HG02938 (cell line): ENCODE measurements at regions not wholly inside any gene's neighbourhood (a gene's known extent, or its start where the extent isn't known, plus 50 kb on each side); places are given as distances from the start of the nearest gene placed in this dataset.

Experiments used
- ATAC-seq: cut with Tn5 transposase; IDR thresholded peaks from one replicate; pipeline ENCODE4 v1.9.1; 2021; ENCODE audit warnings: mild to moderate bottlenecking, moderate library complexity; ENCODE audit not compliant: unreplicated experiment

- no peak for ATAC-seq
Measured at GRCh38 chr12:4056910-4057845, 184.0 kb upstream of the PARP11 start.

DNA sequence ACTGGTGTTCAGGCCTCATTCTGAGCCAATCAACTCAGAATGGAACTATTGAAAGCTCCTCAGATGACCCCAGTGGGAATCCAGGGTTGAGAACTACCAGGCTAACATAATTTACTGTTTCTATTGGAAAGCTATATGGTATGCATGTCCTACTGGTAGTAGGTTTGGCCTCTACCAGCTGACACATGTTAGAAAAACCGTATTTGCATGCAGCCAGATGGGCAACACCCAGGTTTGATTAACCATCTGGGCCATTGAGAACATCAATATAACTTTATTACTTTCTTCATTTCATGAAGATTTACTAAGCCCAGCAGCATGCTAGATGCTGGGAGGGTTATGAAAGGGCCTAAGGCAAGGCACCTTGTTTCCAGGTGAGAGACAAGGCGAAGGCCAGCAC is 181.4 kb upstream of the PARP11 start:
- ATAC-seq, result no peak

GRCh38 chr12:4052691-4053090 is 179.5 kb upstream of the PARP11 start:
- ATAC-seq, result no peak

GRCh38 chr12:4051596-4051995 is 178.4 kb upstream of the PARP11 start:
- ATAC-seq, result no peak

- no peak for ATAC-seq
Measured at GRCh38 chr12:4050340-4050739, 177.1 kb upstream of the PARP11 start.

- ATAC-seq, result no peak
Measured at GRCh38 chr12:4049298-4050080, 176.3 kb upstream of the PARP11 start.

- ATAC-seq, result no peak
Measured at GRCh38 chr12:4047421-4047820, 174.2 kb upstream of the PARP11 start.

- no peak for ATAC-seq
Measured at GRCh38 chr12:4046495-4046840, 173.3 kb upstream of the PARP11 start.

GRCh38 chr12:4045786-4046494 is 172.7 kb upstream of the PARP11 start:
- no peak for ATAC-seq

DNA sequence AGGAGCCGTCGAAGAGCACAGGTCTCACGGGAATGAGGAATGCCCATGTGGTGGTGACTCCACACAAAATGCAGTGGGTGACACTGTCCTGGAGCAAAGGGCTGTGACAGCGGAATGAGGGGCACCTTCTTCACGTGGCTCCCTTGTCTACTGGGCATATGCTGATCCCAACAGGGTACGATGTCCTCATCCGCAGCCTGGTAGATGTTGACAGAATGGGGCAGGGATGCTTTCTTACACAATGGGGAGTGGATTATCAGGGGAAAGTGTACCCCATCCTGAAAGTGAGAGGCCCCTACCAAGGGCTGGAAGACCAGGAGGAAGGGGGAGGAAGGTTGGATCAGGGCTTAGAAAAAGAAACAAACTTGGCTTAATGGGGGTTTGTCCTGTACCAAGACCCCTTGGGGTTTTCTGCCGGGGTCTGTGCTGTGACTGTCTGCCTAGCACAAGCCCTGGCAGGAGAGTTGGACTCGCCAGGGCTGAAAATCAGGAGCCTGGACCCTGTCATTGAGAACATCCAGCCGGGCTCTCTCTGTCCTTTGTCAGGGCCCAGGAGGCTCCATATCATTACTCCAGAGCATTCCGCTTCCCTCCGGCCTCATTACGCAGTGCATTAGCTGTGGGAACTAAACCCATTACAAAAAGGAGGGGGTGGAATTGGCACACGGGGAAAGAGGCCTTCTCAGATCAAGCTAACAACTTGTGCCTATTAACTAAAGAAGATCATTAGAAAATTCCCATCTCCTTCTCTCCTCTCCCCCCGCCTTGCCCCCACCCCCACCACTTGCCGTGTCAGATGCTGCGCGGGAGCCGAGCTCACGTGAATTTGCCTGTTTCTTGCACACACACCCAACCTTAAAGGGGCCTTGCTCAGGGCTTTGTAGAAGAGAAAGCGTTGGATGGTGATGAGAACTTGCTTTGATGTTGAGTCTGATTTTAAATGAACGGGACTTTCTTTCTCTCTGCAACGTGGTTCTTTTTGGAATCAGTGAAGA is 171.8 kb upstream of the PARP11 start:
- ATAC-seq, result no peak

- no peak for ATAC-seq
Measured at GRCh38 chr12:4044101-4044500, 170.9 kb upstream of the PARP11 start.

DNA sequence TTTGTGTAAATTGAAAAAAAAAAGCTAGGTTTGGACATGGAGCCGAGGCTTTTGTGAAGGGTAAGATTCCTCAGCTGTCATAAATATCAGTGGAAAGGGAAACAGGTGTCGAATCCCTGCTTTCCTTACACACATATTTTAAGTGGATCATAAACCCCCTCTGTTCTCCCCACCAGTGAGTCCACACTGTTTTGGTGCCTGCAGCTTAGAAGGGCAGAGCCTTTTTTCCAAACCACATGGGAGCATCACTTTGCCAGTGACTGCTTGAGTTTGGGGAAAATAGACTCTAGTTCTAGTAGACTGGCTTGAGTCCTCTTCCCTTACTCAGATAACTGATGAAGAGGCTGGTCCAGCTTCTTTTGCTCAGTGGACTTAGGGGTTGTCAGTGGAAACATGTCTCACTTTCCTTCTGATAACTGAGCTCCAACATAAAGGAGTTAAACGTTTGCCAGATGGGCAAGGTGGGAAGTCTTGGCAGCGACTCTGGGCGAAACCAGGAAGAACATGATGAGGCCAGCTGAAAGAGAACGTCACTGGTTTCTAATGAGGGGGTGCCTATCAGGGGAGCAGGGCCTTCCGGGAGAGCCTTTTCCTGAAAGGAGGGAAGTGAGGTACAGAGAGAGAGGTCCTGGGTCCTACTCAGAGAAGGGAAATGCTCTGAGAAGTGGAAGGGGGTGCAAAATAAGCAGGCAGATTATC is 168.1 kb upstream of the PARP11 start:
- no peak for ATAC-seq

GRCh38 chr12:4039931-4040330 is 166.7 kb upstream of the PARP11 start:
- no peak for ATAC-seq

DNA sequence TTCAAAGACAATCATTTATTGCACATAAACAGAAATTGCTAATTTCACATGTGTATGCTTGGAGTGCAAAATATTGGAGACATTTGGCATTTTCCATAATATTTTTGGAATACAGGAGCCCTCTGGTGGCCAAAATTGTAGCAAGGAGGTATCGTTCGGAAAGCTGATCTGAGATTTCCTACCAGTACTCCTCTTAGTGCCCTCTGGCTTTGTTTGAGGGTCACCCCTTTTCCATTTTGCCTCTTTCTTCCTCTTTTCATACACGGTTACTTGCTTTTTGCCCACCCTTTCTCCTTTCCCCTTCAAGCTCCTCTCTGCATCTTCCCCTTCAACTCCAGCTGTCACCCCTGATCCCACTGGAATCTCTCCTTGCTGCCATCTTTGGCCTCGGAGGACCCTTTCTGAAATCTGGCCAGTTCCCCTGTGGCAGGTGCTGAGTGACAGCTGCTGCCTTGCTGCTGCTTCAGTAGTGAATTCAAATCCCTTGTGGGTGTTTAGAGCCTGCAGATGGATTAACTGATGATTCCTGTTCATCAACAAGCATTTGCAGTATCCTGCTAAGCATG is 164.6 kb upstream of the PARP11 start:
- ATAC-seq, result no peak

DNA sequence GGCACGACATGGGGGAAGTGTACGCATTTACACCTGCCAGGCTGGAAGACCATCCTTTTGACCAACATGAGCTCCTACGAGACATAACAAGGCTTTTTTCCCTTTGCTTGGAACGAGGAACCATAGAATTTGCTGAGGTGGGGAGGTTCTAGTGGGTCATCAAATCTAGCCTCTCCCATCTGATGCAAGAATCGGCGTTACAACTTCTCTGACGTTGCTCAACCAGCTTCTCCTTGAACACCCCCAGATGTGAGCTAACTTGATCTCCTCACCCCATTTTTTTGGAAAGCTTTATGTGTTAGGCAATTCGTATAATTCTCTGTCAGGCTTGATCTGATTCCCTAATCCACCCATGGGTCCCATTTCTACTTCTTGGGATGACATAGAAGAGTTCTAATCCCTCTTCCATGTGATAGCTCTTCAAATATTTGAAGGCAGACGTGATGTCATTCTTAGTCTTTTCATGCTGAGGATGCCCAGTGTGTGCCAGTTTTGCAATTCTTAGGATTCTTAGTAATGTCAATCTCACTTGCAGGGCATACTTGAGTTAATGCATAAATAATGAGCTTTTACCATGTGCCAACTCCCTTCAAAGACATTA is 163.6 kb upstream of the PARP11 start:
- no peak for ATAC-seq

- no peak for ATAC-seq
Measured at GRCh38 chr12:4034921-4035320, 161.7 kb upstream of the PARP11 start.

GRCh38 chr12:4032924-4033615 is 159.9 kb upstream of the PARP11 start:
- no peak for ATAC-seq

DNA sequence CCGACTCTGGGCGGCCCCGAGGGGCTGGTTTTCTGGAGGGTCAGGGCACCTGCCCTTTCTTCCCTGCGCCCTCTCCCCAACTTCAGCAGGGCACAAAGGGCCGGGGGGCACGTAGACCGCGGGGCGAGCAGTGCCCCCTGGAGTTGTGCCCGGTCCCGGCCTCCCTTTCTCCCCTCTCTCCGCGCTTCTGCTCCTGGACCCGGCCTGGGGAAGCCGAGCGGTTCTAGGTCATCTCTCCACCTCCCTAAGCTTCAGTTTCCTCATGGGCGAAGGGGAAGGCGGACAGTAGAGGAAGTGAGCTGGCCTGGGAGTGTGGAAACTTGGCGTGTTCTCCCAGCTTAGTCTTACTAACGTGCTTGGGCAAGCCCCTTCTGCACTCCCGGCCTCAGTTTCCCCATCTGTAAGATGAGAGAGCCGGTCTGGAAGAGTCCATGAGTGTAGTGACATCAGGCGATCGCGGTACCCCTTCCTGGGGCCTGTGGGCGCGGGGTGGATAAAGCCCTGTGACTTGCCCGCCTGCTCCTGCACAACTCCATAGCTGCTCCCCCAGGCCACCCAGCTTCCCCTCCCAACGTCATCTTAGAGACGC is 158.6 kb upstream of the PARP11 start:
- ATAC-seq, result no peak
